GM12878 (cell line): ENCODE measurements at regions not wholly inside any gene's neighbourhood (a gene's known extent, or its start where the extent isn't known, plus 50 kb on each side); places are given as distances from the start of the nearest gene placed in this dataset.

Source experiments
- ATF3 ChIP-seq: IDR thresholded peaks from 2 replicates; pipeline ENCODE4 v1.6.1; 2011; ENCODE audit warnings: low read depth, mild to moderate bottlenecking, low read length, moderate library complexity, borderline replicate concordance; ENCODE audit errors: extremely low read depth
- CTCF ChIP-seq, 3 experiments: IDR thresholded peaks in 2 of 3; conservative IDR thresholded peaks in 1 of 3; 2 replicates each; pipeline ENCODE4 v1.5.1; 2011; ENCODE audit warnings: low read depth in 3 of 3, low read length in 3 of 3, mild to moderate bottlenecking in 3 of 3, control low read depth in 2 of 3, moderate library complexity in 2 of 3, inconsistent platforms in 1 of 3, mixed read lengths in 1 of 3; ENCODE audit not compliant: control insufficient read depth in 2 of 3, insufficient read depth in 1 of 3; ENCODE audit errors: extremely low read depth in 1 of 3
- EZH2 ChIP-seq: IDR thresholded peaks from 2 replicates; pipeline ENCODE4 v1.6.1; 2012; ENCODE audit warnings: low read depth, mild to moderate bottlenecking, control low read depth, inconsistent platforms, low read length, borderline replicate concordance; ENCODE audit not compliant: control insufficient read depth
- GABPA ChIP-seq: IDR thresholded peaks from 2 replicates; pipeline ENCODE4 v1.6.1; 2014; ENCODE audit warnings: antibody characterized with exemption, low read depth, mild to moderate bottlenecking, inconsistent platforms
- POLR2A ChIP-seq: IDR thresholded peaks from 2 replicates; pipeline ENCODE4 v1.6.1; 2011; ENCODE audit warnings: low read depth, mild to moderate bottlenecking, low read length
- RAD21 ChIP-seq: IDR thresholded peaks from 2 replicates; pipeline ENCODE4 v1.6.1; 2011; ENCODE audit warnings: mild to moderate bottlenecking, low read depth, low read length, moderate library complexity; ENCODE audit not compliant: insufficient read depth

GRCh38 chr13:50359041-50359367 lies 343.8 kb downstream of the KCNRG start:
- TF ChIP-seq GABPA, result no peak
- no peak for TF ChIP-seq POLR2A
- TF ChIP-seq EZH2, result no peak
- TF ChIP-seq CTCF (IDR thresholded peaks at IDR 0.05 in 2 of 3, conservative IDR thresholded peaks at IDR 0.05 in 1 of 3; ENCODE audit: control insufficient read depth in 2 of 3, extremely low read depth in 1 of 3, insufficient read depth in 1 of 3, low read depth in 3 of 3, low read length in 3 of 3), result no peak
- TF ChIP-seq RAD21, result no peak
- TF ChIP-seq ATF3, result no peak
